ENCODE measurements at regions not wholly inside any gene's neighbourhood (a gene's known extent, or its start where the extent isn't known, plus 50 kb on each side); places are given as distances from the start of the nearest gene placed in this dataset.
A peak's percentile ranks its signal among the peaks of the same experiment; 100 is the strongest.

- no peak for DNase-seq
These were observed 162.0 kb upstream of the SOX4 start for GRCh38 chr6:21431526-21431925.

- no peak for DNase-seq
These were observed 156.9 kb upstream of the SOX4 start for GRCh38 chr6:21436625-21437024.

- DNase-seq = no peak
These were observed 156.0 kb upstream of the SOX4 start for GRCh38 chr6:21437581-21437980.

GRCh38 chr6:21438237-21438985, 155.1 kb upstream of the SOX4 start:
- no peak for DNase-seq

GRCh38 chr6:21438986-21439352, 154.6 kb upstream of the SOX4 start:
- peak; percentile 8 for DNase-seq

GRCh38 chr6:21441386-21441785, 152.2 kb upstream of the SOX4 start:
- DNase-seq = no peak

- no peak for DNase-seq
These were observed 150.7 kb upstream of the SOX4 start for GRCh38 chr6:21442874-21443273.

GRCh38 chr6:21444711-21445260, 148.8 kb upstream of the SOX4 start:
- no peak for DNase-seq

GRCh38 chr6:21447987-21448386, 145.6 kb upstream of the SOX4 start:
- DNase-seq = no peak

- no peak for DNase-seq
These were observed 145.0 kb upstream of the SOX4 start for GRCh38 chr6:21448485-21449109.

- DNase-seq = no peak
These were observed 143.4 kb upstream of the SOX4 start for GRCh38 chr6:21450149-21450548.

GRCh38 chr6:21450628-21451027, 142.9 kb upstream of the SOX4 start:
- no peak for DNase-seq

- DNase-seq = no peak
These were observed 142.0 kb upstream of the SOX4 start for GRCh38 chr6:21451546-21452013.

GRCh38 chr6:21454262-21454661, 139.3 kb upstream of the SOX4 start:
- DNase-seq = no peak

- no peak for DNase-seq
These were observed 138.5 kb upstream of the SOX4 start for GRCh38 chr6:21455071-21455470.

- DNase-seq = no peak
These were observed 135.9 kb upstream of the SOX4 start for GRCh38 chr6:21457647-21458046.

- DNase-seq = no peak
These were observed 133.9 kb upstream of the SOX4 start for GRCh38 chr6:21459641-21460040.

GRCh38 chr6:21461844-21462518, 131.6 kb upstream of the SOX4 start:
- DNase-seq = no peak

GRCh38 chr6:21462519-21462852, 131.1 kb upstream of the SOX4 start:
- DNase-seq = no peak

- DNase-seq = no peak
These were observed 126.5 kb upstream of the SOX4 start for GRCh38 chr6:21467091-21467490.

GRCh38 chr6:21468461-21468860, 125.1 kb upstream of the SOX4 start:
- no peak for DNase-seq

- DNase-seq = no peak
These were observed 124.3 kb upstream of the SOX4 start for GRCh38 chr6:21469213-21469612.

GRCh38 chr6:21476112-21476511, 117.4 kb upstream of the SOX4 start:
- no peak for DNase-seq

GRCh38 chr6:21478411-21478810, 115.1 kb upstream of the SOX4 start:
- no peak for DNase-seq
